Thoracic aorta (tissue), 2 donors: ENCODE measurements at regions not wholly inside any gene's neighbourhood (a gene's known extent, or its start where the extent isn't known, plus 50 kb on each side); places are given as distances from the start of the nearest gene placed in this dataset.

Experiments
- ATAC-seq: fragments of 150-250 bp; one replicate; pipeline ENCODE4 v1.8.0; 2017; ENCODE audit warnings: low read depth; ENCODE audit not compliant: insufficient number of reproducible peaks, low FRiP score
- DNase-seq: peaks from one replicate; pipeline ENCODE4 v3.0.0-alpha.2; 2020; ENCODE audit warnings: low spot score
- H3K27ac ChIP-seq, 2 donors: fragments of 200-600 bp; sonication (generic); 1 replicate in 1 of 2; 2 replicates in 1 of 2; pipeline ENCODE4 v1.5.1; 2016; ENCODE audit warnings: mild to moderate bottlenecking in 2 of 2, moderate library complexity in 2 of 2
- H3K27me3 ChIP-seq: fragments of 200-600 bp; sonication (generic); replicated peaks from 2 replicates; pipeline ENCODE4 v1.6.0; 2016; ENCODE audit warnings: mild to moderate bottlenecking; ENCODE audit not compliant: insufficient read depth
- H3K36me3 ChIP-seq: fragments of 200-600 bp; sonication (generic); one replicate; pipeline ENCODE4 v1.5.1; 2016
- H3K4me1 ChIP-seq, 2 donors: fragments of 200-600 bp; sonication (generic); 1 replicate in 1 of 2; 2 replicates in 1 of 2; pipeline versions ENCODE4 v1.5.1 to v1.6.0; 2016; ENCODE audit warnings: low read depth in 2 of 2, mild to moderate bottlenecking in 1 of 2; ENCODE audit not compliant: control insufficient read depth in 1 of 2
- H3K4me3 ChIP-seq: fragments of 200-600 bp; sonication (generic); 2 replicates; pipeline ENCODE4 v1.5.1; 2016; ENCODE audit warnings: mild to moderate bottlenecking
- H3K9me3 ChIP-seq: fragments of 200-600 bp; sonication (generic); 2 replicates; pipeline ENCODE4 v1.5.1; 2016
- CTCF ChIP-seq: fragments of 200-600 bp; sonication (generic); IDR thresholded peaks from one replicate; pipeline ENCODE4 v1.5.1; 2019; ENCODE audit warnings: antibody characterized with exemption

GRCh38 chr12:46917821-46918220 lies 92.0 kb upstream of the SLC38A4 start:
- ATAC-seq (no peak), DNase-seq (no peak)
- H3K4me3 ChIP-seq, result no peak overlapping the region
- H3K9me3 ChIP-seq, result no peaks in the 10 kb centered on the region
- no peaks in the 10 kb centered on the region for H3K36me3 ChIP-seq
- no peaks in the 10 kb centered on the region for H3K4me1 ChIP-seq
- H3K27me3 ChIP-seq, result no peaks in the 10 kb centered on the region
- no peak overlapping the region for H3K27ac ChIP-seq
- no peak for TF ChIP-seq CTCF

- Histone ChIP-seq H3K4me3 (no peak overlapping the region), H3K27ac (no peak overlapping the region), H3K36me3 (no peaks in the 10 kb centered on the region), H3K9me3 (no peaks in the 10 kb centered on the region), H3K4me1 (no peaks in the 10 kb centered on the region), H3K27me3 (no peaks in the 10 kb centered on the region)
- DNase-seq (no peak), ATAC-seq (no peak)
- no peak for TF ChIP-seq CTCF
Measured at GRCh38 chr12:46918631-46919030, 92.8 kb upstream of the SLC38A4 start.

GRCh38 chr12:46919666-46920400 lies 94.0 kb upstream of the SLC38A4 start:
- H3K27ac ChIP-seq, result no peak overlapping the region
- DNase-seq (no peak), ATAC-seq (no peak)
- TF ChIP-seq CTCF, result no peak
- no peaks in the 10 kb centered on the region for H3K4me1 ChIP-seq
- H3K36me3 ChIP-seq, result no peaks in the 10 kb centered on the region
- H3K9me3 ChIP-seq, result no peaks in the 10 kb centered on the region
- H3K27me3 ChIP-seq, result no peaks in the 10 kb centered on the region
- H3K4me3 ChIP-seq, result no peak overlapping the region

GRCh38 chr12:46920499-46920898 lies 94.7 kb upstream of the SLC38A4 start:
- H3K27ac ChIP-seq, result no peak overlapping the region
- H3K9me3 ChIP-seq, result no peaks in the 10 kb centered on the region
- H3K27me3 ChIP-seq, result no peaks in the 10 kb centered on the region
- no peak for TF ChIP-seq CTCF
- no peak overlapping the region for H3K4me3 ChIP-seq
- DNase-seq (no peak), ATAC-seq (no peak)
- no peaks in the 10 kb centered on the region for H3K4me1 ChIP-seq
- H3K36me3 ChIP-seq, result no peaks in the 10 kb centered on the region

- Histone ChIP-seq H3K4me3 (no peak overlapping the region), H3K27me3 (no peaks in the 10 kb centered on the region), H3K9me3 (no peaks in the 10 kb centered on the region), H3K4me1 (no peaks in the 10 kb centered on the region), H3K36me3 (no peaks in the 10 kb centered on the region), H3K27ac (no peak overlapping the region)
- DNase-seq (no peak), ATAC-seq (no peak)
- TF ChIP-seq CTCF, result no peak
Measured at GRCh38 chr12:46921048-46921763, 95.4 kb upstream of the SLC38A4 start.
